PC-9 (cell line): ENCODE measurements at regions not wholly inside any gene's neighbourhood (a gene's known extent, or its start where the extent isn't known, plus 50 kb on each side); places are given as distances from the start of the nearest gene placed in this dataset.

Experiments used
- EZH2 ChIP-seq: fragments of 200-600 bp; sonication (generic); IDR thresholded peaks from 2 replicates; pipeline ENCODE4 v1.8.0; 2017; ENCODE audit warnings: antibody characterized with exemption, low read depth
- TF ChIP-seq, protein P1 (sequence below): fragments of 200-600 bp; sonication (generic); conservative IDR thresholded peaks from 2 replicates; pipeline ENCODE4 v1.6.1; 2017; ENCODE audit warnings: mixed run types, antibody characterized with exemption, mild to moderate bottlenecking, moderate library complexity

DNA sequence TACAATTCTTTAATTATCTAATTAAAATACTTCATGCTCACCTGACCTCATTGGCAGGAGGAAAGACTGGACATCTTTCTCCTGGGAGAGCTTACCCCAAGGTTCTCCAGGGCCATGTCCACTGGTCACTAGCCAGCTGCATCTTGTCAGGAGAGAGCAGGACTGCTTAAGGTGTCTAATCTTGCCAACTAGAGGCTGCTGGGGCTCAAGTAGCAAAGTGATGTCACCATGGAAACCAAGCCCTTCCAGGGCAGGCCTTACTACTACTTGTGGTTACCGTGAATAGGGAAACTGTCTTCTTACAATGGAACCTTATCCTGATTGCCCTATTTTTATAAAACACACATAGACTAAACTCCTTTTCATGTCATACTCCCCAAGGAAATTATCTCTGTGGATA, 376.4 kb downstream of the SNAPC1 start:
- TF ChIP-seq, protein P1, sequence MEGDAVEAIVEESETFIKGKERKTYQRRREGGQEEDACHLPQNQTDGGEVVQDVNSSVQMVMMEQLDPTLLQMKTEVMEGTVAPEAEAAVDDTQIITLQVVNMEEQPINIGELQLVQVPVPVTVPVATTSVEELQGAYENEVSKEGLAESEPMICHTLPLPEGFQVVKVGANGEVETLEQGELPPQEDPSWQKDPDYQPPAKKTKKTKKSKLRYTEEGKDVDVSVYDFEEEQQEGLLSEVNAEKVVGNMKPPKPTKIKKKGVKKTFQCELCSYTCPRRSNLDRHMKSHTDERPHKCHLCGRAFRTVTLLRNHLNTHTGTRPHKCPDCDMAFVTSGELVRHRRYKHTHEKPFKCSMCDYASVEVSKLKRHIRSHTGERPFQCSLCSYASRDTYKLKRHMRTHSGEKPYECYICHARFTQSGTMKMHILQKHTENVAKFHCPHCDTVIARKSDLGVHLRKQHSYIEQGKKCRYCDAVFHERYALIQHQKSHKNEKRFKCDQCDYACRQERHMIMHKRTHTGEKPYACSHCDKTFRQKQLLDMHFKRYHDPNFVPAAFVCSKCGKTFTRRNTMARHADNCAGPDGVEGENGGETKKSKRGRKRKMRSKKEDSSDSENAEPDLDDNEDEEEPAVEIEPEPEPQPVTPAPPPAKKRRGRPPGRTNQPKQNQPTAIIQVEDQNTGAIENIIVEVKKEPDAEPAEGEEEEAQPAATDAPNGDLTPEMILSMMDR, result no peak
- TF ChIP-seq EZH2, result no peak
